Activated CD8-positive, alpha-beta T cell treated with anti-CD3 and anti-CD28 coated beads for 36 hours (primary cell): ENCODE measurements at regions not wholly inside any gene's neighbourhood (a gene's known extent, or its start where the extent isn't known, plus 50 kb on each side); places are given as distances from the start of the nearest gene placed in this dataset.

ENCODE experiments used
- ATAC-seq: fragments of 200-7000 bp; cut with Tn5 transposase; one replicate; pipeline ENCODE4 v1.10.0; 2021; ENCODE audit warnings: mild to moderate bottlenecking, moderate library complexity
- CTCF ChIA-PET: fragments of 350-600 bp; sonication (Branson Sonifier 250); formaldehyde crosslinking; loops from one replicate; lab custom pipeline; 2021; ENCODE audit warnings: antibody characterized with exemption; lab: Charles Lee
- POLR2A ChIA-PET: fragments of 350-600 bp; sonication (Branson Sonifier 250); formaldehyde crosslinking; loops from one replicate; lab custom pipeline; 2021; ENCODE audit warnings: antibody characterized with exemption; lab: Charles Lee
- DNase-seq: peaks from one replicate; pipeline ENCODE4 v3.0.0-alpha.2; 2020
- H3K27ac Mint-ChIP-seq: one replicate; pipeline ENCODE4 v1.8.0; 2021; ENCODE audit warnings: mild to moderate bottlenecking, mixed read lengths
- H3K27me3 Mint-ChIP-seq: one replicate; pipeline ENCODE4 v1.8.0; 2021; ENCODE audit warnings: mixed read lengths
- H3K36me3 Mint-ChIP-seq: one replicate; pipeline ENCODE4 v1.8.0; 2021; ENCODE audit warnings: low read depth, mixed read lengths
- H3K4me1 Mint-ChIP-seq: one replicate; pipeline ENCODE4 v1.8.0; 2021; ENCODE audit warnings: low read depth, mixed read lengths
- H3K4me3 Mint-ChIP-seq: one replicate; pipeline ENCODE4 v1.8.0; 2021; ENCODE audit warnings: mild to moderate bottlenecking, moderate library complexity, mixed read lengths
- H3K9me3 Mint-ChIP-seq: one replicate; pipeline ENCODE4 v1.8.0; 2021; ENCODE audit warnings: mixed read lengths
- CTCF ChIP-seq: fragments of 200-600 bp; IDR thresholded peaks from one replicate; pipeline ENCODE4 v1.8.0; 2022; ENCODE audit warnings: antibody characterized with exemption, mild to moderate bottlenecking
- intact Hi-C: fragments of 100-400 bp; cut with micrococcal nuclease; formaldehyde crosslinking; loops from one replicate; pipeline ENCODE4 v1.10.0; 2022

GRCh38 chr6:170099387-170099786 lies 191.5 kb downstream of the DLL1 start:
- POLR2A ChIA-PET, result no interaction called here
- CTCF ChIA-PET, result no interaction called here

GRCh38 chr6:170098428-170099170 lies 192.3 kb downstream of the DLL1 start:
- ATAC-seq, result no peak
- H3K36me3 Mint-ChIP-seq, result no peaks in the 10 kb centered on the region

More at GRCh38 chr6:170099387-170099786, 191.5 kb downstream of the DLL1 start:
- intact Hi-C loops, result no loop called here
- no peaks in the 10 kb centered on the region for H3K36me3 Mint-ChIP-seq
- peaks cover 5% of the 10 kb centered on the region for H3K9me3 Mint-ChIP-seq
- no peak overlapping the region for H3K27ac Mint-ChIP-seq
- H3K27me3 Mint-ChIP-seq, result no peaks in the 10 kb centered on the region
- no peak for TF ChIP-seq CTCF
- H3K4me3 Mint-ChIP-seq, result no peak overlapping the region
- DNase-seq (no peak), ATAC-seq (no peak)
- peaks cover 4% of the 10 kb centered on the region for H3K4me1 Mint-ChIP-seq

GRCh38 chr6:170097505-170098427 lies 193.1 kb downstream of the DLL1 start:
- H3K36me3 Mint-ChIP-seq, result no peaks in the 10 kb centered on the region
- no peak for TF ChIP-seq CTCF
- DNase-seq (no peak), ATAC-seq (no peak)
- intact Hi-C loops, result no loop called here
- peaks cover 5% of the 10 kb centered on the region for H3K9me3 Mint-ChIP-seq
- H3K27ac Mint-ChIP-seq, result no peak overlapping the region
- no peaks in the 10 kb centered on the region for H3K27me3 Mint-ChIP-seq
- CTCF ChIA-PET, result no interaction called here
- H3K4me1 Mint-ChIP-seq, result no peaks in the 10 kb centered on the region
- POLR2A ChIA-PET, result no interaction called here
- no peak overlapping the region for H3K4me3 Mint-ChIP-seq

More at GRCh38 chr6:170098428-170099170, 192.3 kb downstream of the DLL1 start:
- Mint-ChIP-seq H3K27me3 (no peaks in the 10 kb centered on the region), H3K9me3 (peaks cover 5% of the 10 kb centered on the region), H3K4me1 (peaks cover 4% of the 10 kb centered on the region), H3K27ac (no peak overlapping the region), H3K4me3 (no peak overlapping the region)
- no peak for TF ChIP-seq CTCF
- CTCF ChIA-PET, result no interaction called here
- POLR2A ChIA-PET, result no interaction called here
- no peak for DNase-seq
- intact Hi-C loops, result no loop called here

- peaks cover 5% of the 10 kb centered on the region for H3K9me3 Mint-ChIP-seq
- intact Hi-C loops, result no loop called here
- CTCF ChIA-PET, result no interaction called here
- TF ChIP-seq CTCF, result no peak
- POLR2A ChIA-PET, result no interaction called here
- ATAC-seq (no peak), DNase-seq (no peak)
- H3K4me3 Mint-ChIP-seq, result no peak overlapping the region
- H3K4me1 Mint-ChIP-seq, result no peaks in the 10 kb centered on the region
- H3K36me3 Mint-ChIP-seq, result no peaks in the 10 kb centered on the region
- H3K27ac Mint-ChIP-seq, result no peak overlapping the region
- no peaks in the 10 kb centered on the region for H3K27me3 Mint-ChIP-seq
Observed at GRCh38 chr6:170096803-170097504, 193.9 kb downstream of the DLL1 start.
